IMR-90 (cell line): ENCODE measurements at regions not wholly inside any gene's neighbourhood (a gene's known extent, or its start where the extent isn't known, plus 50 kb on each side); places are given as distances from the start of the nearest gene placed in this dataset.

Experiments
- CHD1 ChIP-seq: IDR thresholded peaks from 2 replicates; pipeline ENCODE4 v1.6.1; 2012; ENCODE audit warnings: low read depth, low read length, improper control_type of control experiment
- MAZ ChIP-seq: IDR thresholded peaks from 2 replicates; pipeline ENCODE4 v1.6.1; 2012; ENCODE audit warnings: low read depth, mild to moderate bottlenecking, low read length, improper control_type of control experiment, moderate library complexity, borderline replicate concordance
- POLR2A ChIP-seq: IDR thresholded peaks from 2 replicates; pipeline ENCODE4 v1.6.1; 2012; ENCODE audit warnings: mild to moderate bottlenecking, low read depth, low read length
- TF ChIP-seq, protein P1 (sequence below): conservative IDR thresholded peaks from 2 replicates; pipeline ENCODE4 v1.5.1; 2012; ENCODE audit warnings: mild to moderate bottlenecking, low read depth, low read length, improper control_type of control experiment

- TF ChIP-seq, protein P1, sequence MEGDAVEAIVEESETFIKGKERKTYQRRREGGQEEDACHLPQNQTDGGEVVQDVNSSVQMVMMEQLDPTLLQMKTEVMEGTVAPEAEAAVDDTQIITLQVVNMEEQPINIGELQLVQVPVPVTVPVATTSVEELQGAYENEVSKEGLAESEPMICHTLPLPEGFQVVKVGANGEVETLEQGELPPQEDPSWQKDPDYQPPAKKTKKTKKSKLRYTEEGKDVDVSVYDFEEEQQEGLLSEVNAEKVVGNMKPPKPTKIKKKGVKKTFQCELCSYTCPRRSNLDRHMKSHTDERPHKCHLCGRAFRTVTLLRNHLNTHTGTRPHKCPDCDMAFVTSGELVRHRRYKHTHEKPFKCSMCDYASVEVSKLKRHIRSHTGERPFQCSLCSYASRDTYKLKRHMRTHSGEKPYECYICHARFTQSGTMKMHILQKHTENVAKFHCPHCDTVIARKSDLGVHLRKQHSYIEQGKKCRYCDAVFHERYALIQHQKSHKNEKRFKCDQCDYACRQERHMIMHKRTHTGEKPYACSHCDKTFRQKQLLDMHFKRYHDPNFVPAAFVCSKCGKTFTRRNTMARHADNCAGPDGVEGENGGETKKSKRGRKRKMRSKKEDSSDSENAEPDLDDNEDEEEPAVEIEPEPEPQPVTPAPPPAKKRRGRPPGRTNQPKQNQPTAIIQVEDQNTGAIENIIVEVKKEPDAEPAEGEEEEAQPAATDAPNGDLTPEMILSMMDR: no peak
- TF ChIP-seq POLR2A (no peak), CHD1 (no peak), MAZ (no peak)
These were observed 68.6 kb upstream of the RGL1 start for GRCh38 chr1:183736343-183736742.
